Skeletal muscle cell (primary cell): ENCODE measurements at regions not wholly inside any gene's neighbourhood (a gene's known extent, or its start where the extent isn't known, plus 50 kb on each side); places are given as distances from the start of the nearest gene placed in this dataset.
"Not testable (repeated sequence)": the region's sequence is repeated elsewhere in the genome, so short reads cannot be mapped to it uniquely, and the experiment has no call there.

ENCODE experiments used
- DNase-seq: peaks from one replicate; pipeline ENCODE4 v3.0.0-alpha.2; 2010; ENCODE audit warnings: low read depth
- H3K4me3 ChIP-seq: 2 replicates; pipeline ENCODE4 v1.5.1; 2011; ENCODE audit warnings: low read depth, mild to moderate bottlenecking, control low read depth, low read length, moderate library complexity

DNA sequence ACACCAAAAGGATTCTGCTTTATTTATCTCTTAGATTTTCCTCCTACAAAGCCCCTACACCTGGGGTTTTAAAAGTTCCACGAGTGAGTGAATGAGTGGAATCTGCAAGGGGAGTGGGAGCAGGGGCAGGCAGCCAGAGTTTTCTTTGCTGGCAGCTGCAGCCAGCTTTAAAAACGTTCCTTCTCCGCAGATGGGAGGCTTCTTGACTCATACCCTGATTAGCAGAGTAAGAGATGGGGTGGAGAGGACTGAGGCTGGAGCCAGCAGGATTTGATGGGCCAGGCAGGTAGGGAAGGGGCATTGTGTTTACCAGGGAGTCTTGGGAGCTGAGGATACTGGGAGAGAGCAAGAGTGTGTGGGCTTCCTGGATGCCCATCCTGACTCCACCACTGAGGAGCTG, 99.6 kb upstream of the TNP1 start:
- no peak for DNase-seq
- H3K4me3 ChIP-seq, result no peak overlapping the region

DNA sequence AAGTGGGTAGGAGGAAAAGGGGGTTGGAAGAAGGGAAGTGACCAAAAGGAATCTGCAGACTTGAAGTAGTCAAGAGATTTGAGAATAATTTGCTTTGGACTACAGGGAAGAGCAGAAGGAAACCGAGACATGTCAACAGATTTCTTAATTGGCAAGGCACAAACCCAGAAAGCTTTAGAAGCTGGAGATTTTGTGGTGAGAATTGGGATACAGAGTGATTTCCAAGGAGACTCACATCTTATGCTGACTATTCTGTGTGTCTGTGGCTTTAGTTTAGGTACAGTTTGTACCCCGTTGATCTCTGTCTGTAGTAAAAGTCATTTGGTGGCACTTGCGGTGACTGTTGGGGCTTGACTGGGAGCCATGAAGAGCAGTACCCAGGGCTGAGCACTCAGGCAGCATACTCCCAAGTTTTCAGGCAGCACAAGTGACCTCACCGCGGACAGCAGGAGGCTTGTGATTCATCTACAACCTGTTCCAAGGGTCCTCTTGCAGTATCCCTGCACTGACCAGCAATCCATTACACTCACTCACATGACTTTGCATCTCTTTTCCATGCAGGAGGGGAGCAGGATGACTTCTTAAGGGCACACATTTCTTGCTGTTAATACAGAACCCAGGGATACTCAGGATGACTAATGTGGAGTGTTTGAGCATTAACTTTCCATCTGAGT, 97.1 kb upstream of the TNP1 start:
- no peak overlapping the region for H3K4me3 ChIP-seq
- DNase-seq, result no peak

DNA sequence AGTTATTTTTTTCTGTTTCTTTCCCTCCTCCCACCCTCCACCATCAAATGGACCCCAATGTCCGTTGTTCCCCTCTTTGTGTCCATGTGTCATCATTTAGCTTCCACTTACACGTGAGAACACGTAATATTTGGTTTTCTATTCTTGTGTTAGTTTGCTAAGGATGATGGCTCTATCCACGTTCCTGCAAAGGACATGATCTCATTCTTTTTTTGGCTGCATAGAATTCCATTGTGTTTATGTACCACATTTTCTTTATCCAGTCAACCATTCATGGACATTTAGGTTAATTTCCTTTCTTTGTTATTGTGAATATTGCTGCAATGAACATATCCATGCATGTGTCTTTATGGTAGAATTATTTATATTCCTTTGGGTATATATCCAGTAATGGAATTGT, 91.3 kb upstream of the TNP1 start:
- H3K4me3 ChIP-seq, result no peak overlapping the region
- DNase-seq, result no peak

DNA sequence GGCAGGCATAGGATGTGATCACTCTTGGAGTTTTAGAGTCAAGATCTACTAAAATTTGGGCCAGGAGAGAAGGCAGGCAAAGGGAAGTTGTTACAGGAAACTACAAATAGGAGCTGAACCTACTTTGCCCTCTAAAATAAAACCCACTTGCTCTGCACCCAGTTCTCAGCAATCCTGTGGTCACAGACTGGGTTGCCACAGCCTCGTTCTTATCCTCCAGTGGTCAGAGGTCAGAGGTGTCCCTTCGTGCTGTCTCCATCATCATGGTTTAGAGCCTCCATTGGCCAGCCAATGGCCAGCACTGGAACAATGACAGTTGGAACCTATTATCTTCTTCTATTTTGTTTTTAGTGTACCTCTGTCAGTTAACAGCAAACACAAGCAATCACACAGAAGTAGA, 90.7 kb upstream of the TNP1 start:
- no peak overlapping the region for H3K4me3 ChIP-seq
- DNase-seq, result no peak

DNA sequence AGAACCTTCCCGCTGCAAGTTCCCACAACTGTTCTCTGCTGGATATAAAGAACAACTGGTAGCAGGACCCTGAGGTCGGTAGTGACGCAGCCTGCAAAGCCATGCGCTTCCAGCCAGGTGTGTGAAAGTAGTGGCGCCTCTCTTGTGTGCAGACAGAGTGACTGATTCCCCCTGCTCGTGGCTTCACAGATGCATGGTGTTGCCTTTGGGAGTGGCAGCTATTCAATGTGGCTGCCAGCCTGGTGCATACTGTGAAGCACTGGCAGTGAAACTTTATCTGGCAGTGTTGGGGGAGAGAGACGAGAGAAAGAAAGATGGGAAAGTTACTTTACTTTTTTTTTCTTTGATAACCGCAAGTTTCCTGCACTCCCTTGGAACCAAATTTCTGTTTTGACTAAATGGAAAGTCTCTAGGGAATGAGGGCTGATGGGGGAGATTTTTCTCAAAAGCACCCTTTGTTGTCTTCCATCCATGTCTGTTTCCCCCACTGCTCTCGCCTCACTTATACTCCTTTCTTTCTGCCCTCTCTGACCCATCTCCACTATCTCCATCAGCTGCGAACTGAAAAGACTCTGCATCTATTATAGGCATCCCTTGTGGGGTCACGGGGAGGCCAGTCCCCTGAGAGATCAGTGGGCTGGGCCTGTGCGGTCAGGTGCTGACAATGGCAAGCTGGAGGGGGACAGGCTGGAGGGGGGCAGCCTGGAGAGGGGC, 90.0 kb upstream of the TNP1 start:
- H3K4me3 ChIP-seq, result no peak overlapping the region
- DNase-seq, result no peak

DNA sequence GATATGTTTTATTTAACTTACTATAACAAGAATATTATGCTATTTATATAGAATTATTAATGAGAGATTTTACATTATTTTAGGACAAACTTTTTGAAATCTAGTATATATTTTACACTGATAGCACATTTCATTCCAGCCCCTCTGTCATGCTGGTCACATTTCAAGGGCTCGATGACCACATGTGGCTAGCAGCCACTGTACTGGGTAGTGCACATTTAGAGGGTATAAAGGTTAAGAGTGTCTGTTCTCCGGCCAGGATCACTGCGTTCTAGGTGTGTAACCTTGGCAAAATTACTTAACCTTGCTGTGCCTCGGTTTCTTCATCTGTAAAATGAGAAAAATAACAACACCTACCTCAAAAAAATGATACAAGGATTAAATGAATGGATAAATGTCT, 87.2 kb upstream of the TNP1 start:
- H3K4me3 ChIP-seq, result no peak overlapping the region
- DNase-seq, result no peak

DNA sequence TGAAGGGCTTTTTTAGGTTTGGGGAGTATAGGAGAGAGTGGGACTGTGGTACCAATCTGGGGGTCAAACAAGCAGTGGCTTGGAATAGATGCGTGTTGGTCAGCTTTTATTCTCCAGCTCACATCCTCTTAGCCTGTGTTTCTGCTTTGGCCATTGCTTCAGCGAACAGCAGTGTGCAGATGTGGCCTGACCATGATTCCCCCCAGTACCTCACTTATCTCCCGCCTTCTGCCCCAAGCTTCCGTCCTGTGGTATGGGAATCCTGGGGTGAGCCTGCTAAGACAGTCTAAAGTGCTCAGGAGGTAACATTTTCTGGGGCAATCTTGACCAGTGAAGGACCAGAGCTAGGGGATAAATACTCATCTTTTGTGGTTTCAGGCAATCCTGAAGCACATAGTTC, 84.9 kb upstream of the TNP1 start:
- no peak for DNase-seq
- H3K4me3 ChIP-seq, result no peak overlapping the region

DNA sequence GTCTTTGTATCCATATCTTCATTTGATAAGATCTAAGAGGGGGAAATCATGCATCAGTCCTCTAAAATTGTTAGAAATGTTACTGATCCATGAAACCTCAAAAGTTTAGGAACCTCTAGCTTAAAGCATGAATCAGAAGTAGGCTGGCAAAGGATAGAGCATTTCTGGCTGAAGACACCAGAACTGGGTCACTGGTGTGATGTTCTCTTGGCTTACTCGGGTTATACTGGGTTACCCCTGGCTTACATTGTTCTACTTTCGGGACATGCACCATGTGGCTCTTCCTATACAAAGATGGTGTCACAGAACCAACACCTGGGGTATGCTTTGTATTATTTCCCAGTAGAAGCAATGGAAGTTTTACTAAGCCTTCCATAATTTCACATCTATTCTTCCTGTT, 83.2 kb upstream of the TNP1 start:
- DNase-seq, result no peak
- no peak overlapping the region for H3K4me3 ChIP-seq

DNA sequence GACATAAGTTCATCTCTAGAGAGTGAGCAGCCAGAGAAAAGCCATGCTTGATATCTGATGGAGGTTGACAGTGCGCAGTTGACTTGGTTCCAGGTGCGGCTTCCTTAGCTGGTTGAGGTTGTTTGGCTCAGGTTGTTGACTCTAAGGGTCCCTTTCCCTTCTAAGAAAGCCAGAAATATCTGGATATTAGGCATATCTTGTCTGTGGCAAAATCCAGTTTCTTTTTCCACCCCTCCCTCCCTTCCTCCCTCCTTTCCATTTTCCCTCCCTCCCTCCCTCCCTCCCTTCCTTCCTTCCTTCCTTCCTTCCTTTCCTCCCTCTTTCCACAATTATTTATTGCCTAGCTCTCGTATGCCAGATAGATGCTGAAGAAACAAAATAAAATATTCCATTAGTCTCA, 82.6 kb upstream of the TNP1 start:
- DNase-seq, result no peak
- no peak overlapping the region for H3K4me3 ChIP-seq

DNA sequence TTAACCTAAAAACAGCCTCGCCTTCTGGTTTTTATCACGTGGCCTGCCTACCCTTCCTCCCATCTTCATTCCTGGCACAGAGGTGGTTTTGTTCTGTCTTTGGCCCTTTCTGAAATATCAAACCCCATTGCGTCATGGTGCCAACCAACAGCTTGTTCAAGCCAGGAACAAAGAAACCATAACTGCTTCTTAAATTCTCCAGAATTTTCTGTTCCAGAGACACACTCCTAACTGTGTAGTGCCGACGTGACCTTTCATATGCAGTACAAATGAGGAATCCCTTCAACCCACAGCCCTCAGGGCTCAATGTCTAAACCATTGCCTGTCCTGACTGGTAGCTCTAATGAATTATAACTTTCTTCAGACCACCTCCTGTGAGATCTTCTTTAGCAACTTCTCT, 82.2 kb upstream of the TNP1 start:
- H3K4me3 ChIP-seq, result no peak overlapping the region
- DNase-seq, result no peak

DNA sequence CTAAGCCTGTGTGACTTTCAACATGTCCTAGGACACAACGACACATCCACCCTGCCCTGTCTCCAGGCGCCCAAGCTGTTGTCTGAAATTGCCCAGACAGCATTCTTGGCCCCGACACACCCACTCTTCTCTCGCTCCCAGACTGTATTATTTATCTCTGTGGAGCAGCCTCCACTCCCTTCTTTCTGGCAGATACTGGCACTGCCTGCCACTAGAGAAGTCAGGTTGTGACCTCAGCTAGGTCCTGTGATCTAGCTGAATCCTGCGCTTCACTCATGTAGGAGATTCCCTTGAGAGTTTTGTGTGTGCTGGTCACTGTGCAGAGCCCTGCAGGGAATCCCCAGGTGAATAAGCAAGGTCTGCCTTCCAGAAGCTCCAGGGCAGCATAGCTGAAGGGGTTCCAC, 77.1 kb upstream of the TNP1 start:
- DNase-seq, result no peak
- no peak overlapping the region for H3K4me3 ChIP-seq

DNA sequence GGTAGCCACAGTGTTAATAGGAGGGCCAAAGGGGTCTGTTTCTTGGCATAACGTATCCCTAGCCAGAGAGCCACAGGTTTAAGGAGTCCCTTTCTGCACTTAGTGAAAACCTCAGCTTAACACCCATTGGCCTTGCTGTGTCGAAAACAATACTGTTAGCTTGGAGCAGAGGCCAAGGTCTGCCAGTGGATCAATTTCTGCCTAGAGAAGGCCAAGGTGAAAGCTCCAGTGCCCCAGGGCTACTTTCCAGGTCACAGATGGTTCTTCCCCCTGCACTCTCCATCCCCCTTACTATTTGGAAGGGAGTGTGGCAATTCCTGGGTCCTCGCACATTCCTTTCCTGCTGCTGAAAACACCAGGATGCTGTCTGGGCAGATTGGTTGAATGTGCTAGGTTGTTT, 74.8 kb upstream of the TNP1 start:
- DNase-seq, result no peak
- H3K4me3 ChIP-seq, result no peak overlapping the region

DNA sequence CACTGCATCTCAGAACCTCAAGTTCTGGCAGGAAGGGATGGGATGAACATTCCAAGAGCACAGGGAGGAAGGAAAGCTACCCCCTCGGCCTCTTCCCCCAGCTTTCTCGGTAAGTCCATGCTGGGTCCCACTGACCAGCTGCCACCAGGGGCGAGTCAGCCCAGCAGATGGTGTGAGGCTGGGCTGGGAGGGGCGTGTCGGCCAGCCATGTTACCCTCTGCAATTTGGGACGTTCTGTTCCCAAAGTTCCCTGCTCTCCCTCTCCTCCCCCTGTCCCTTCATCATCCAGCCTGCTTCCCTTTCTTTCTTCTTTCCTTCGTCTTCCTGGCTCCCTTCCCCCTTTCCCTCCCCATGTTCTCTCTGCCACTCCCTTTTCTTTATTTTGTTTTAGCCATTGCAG, 74.3 kb upstream of the TNP1 start:
- DNase-seq, result no peak
- no peak overlapping the region for H3K4me3 ChIP-seq

DNA sequence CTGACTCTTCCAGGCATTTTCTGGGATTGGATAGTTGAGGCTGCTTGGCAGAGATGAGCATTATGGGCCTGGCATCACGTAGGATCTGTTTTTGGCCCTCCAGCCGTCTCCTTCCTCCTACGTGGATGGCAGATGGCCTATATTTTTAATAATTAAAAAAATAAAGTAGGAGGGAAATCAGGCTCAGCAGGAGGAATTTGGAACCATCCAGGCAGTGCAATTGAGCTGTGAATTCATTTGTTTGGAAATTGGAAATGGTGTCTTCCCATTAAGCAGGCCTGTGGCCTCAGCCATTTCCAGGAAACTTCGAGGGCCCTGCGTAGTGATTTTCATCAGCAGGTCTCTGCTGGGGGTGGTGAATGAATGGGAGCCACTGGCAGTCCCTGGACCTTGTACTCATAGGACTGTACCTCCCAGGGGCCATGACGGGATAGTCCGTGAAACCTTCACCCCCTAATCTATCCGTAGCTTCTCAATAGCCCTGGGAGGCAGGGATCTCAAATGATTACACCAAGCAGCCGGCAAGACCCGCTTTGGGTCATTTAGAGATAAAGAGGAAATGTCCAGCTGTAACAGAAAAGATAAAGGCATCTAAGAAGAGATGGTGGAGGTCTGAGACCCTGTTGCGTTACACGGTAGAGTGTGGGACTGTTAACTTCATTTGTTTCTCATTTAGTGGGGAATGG, 73.1 kb upstream of the TNP1 start:
- H3K4me3 ChIP-seq, result no peak overlapping the region
- DNase-seq, result no peak

DNA sequence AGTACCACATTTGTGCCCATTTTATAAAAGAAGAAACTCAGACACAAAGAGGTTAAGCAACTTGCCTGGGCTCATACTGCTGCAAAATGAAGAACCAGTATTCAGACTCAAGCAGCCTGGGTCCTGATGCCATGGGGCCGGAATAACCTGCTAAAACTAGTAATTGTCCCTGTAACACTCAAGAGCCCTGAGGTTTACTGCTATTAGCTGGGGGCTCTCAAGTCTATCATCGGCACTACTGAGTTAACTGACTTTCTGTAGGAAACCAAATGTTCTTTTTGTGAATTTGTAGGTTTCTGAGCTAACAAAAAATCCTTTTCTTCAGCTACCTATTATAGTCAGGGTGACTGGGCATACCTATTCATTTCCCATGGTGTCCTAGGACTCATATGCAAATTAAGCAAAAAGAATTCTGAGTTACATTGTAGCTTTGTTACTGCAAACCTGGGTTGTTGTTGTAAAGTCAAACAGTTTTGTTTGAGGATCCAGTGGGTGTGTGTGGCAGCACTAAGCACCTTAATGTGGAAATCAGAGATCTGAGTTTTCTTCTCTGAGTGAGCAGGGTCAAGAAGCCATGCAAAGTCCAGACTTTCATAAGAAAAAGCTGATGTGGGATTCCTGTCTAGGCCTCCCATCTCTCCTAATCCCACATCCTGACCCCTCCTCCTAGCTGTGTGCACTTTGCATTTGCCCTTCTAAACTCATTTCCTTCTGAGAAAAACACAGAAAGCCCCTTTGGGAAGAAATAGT, 72.4 kb upstream of the TNP1 start:
- DNase-seq, result no peak
- no peak overlapping the region for H3K4me3 ChIP-seq

DNA sequence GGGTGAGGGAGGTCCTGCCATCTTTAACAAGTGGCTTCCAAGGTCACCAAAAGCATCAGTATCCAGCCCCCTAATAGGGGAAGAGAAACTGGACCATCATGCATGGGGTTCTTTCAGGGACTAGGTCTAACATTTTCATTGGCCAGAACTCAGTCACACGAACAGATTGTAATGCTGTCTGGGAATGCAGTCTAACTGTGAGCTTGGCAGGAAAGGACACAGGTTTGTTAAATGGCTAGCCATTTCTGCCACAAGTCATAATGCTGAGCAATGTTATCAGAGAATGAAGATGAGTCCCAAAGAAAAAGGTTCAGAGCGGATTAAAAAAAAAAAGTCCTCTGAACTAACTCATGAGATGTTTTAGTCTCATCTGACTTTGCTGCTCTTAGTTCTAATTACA, 70.9 kb upstream of the TNP1 start:
- no peak overlapping the region for H3K4me3 ChIP-seq
- no peak for DNase-seq

DNA sequence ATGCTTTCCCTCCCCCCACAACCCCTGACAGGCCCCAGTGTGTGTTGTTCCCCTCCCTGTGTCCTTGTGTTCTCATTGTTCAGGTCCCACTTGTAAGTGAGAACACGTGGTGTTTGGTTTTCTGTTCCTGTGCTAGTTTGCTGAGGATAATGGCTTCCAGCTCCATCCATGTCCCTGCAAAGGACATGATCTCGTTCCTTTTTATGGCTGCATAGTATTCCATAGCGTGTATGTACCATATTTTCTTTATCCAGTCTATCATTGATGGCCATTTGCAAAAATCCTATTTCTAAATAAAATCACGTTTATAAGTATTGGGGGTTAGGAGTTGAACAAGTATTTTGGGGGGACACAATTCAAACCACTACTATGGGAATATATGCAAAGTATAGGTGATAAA, 69.5 kb upstream of the TNP1 start:
- not testable (repeated sequence) for DNase-seq, H3K4me3 ChIP-seq

DNA sequence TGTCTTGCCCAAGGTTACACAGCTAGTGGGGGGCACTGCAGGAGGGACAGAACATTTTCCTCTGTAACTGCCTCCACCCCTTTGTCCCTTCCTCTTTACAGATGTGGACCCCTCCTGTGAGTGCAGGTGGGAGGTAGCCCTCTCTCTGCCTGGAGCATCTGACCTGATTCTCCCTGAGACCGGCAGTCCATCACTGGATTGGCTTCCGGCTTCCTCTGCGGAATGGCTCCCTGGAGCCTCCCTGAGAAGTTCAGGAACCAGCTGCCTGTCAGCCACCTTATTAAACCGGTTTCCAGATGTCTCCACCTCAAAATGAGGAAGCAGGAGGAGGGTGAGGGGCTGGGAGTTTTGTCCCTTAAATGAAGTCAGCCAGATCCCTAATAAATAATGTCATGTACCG, 67.3 kb upstream of the TNP1 start:
- no peak for DNase-seq
- no peak overlapping the region for H3K4me3 ChIP-seq

DNA sequence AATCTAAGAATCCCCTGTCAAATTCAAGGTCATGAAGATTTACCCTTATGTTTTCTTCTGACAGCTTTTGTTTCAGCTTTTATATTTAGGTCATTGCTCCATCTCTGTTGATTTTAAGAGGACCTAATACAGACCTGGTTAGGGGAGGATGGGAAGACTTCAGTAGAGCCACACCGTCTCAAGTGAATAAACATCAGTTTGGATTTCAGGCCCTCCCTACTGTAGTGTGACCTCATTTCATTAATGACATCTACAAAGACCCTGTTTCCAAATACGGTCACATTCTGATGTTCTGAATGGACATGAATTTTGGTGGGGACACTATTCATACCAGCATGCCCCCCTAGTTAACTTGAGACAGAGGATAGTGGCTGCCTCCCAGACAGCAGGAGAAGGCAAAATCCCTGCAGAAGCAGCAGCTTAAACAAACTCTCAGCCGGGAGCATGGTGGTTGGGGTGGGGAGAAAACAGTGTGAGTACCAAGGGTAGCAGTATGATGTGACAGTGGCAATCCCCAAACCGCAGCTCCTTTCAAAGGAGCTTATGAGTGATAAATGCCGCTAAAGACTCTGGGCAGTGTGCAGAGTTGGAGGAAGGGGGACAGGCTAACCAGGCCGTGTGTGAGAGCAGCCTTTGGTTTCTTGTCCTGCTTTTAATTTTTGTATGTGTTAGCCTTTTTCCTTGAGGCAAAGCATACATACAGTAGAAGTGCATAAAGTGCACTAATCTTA, 65.9 kb upstream of the TNP1 start:
- no peak for DNase-seq
- H3K4me3 ChIP-seq, result no peak overlapping the region

DNA sequence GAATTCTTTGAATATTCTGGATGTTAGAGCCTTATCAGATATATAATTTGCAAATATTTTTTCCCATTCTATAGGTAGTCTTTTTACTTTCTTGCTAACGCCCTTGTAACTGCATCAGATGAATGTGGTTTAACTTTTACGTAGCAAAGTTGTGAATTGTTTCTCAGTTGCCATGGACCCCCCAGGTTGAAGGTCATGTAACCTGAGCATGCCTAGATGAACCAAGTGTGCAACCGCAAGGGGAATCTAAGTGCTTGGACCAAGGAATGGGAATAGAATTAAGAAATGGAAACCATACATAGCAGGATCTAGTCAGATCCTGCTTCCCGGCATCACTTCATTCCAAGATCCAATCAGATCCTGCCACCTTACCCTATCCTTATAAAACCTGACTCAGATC, 65.1 kb upstream of the TNP1 start:
- H3K4me3 ChIP-seq, result no peak overlapping the region

More for the DNA sequence above, 65.1 kb upstream of the TNP1 start:
- no peak for DNase-seq
